ENCODE measurements at regions not wholly inside any gene's neighbourhood (a gene's known extent, or its start where the extent isn't known, plus 50 kb on each side); places are given as distances from the start of the nearest gene placed in this dataset.

- TF ChIP-seq CTCF (IDR thresholded peaks at IDR 0.05): no peak
- TF ChIP-seq POLR2A (IDR thresholded peaks at IDR 0.05): no peak
These were observed 333.9 kb downstream of the TBC1D32 start for GRCh38 chr6:121000381-121000780.

Data from uterus (tissue), 2 donors.